HepG2 (cell line): ENCODE measurements at regions not wholly inside any gene's neighbourhood (a gene's known extent, or its start where the extent isn't known, plus 50 kb on each side); places are given as distances from the start of the nearest gene placed in this dataset.

ENCODE experiments used
- ADNP ChIP-seq: sonication (generic); formaldehyde crosslinking; IDR thresholded peaks from 2 replicates; pipeline ENCODE4 v1.4.0; 2020; ENCODE audit warnings: missing genetic modification reagents
- CAMTA2 ChIP-seq: sonication (generic); formaldehyde crosslinking; IDR thresholded peaks from 2 replicates; pipeline ENCODE4 v1.4.0; 2020; ENCODE audit warnings: mild to moderate bottlenecking, missing genetic modification reagents, borderline replicate concordance
- JUND ChIP-seq: sonication (generic); formaldehyde crosslinking; IDR thresholded peaks from 2 replicates; pipeline ENCODE4 v1.8.0; 2022; ENCODE audit warnings: mild to moderate bottlenecking, missing genetic modification reagents
- LBX2 ChIP-seq: sonication (generic); formaldehyde crosslinking; IDR thresholded peaks from 2 replicates; pipeline ENCODE4 v1.5.0; 2020; ENCODE audit warnings: missing genetic modification reagents, mild to moderate bottlenecking, borderline replicate concordance
- MIXL1 ChIP-seq: IDR thresholded peaks from 2 replicates; pipeline ENCODE4 v1.6.1; 2016
- MXD4 ChIP-seq: IDR thresholded peaks from 2 replicates; pipeline ENCODE4 v1.6.1; 2016; ENCODE audit warnings: mild to moderate bottlenecking, missing biosample characterization, missing genetic modification reagents
- NFE2 ChIP-seq: sonication (generic); formaldehyde crosslinking; IDR thresholded peaks from 2 replicates; pipeline ENCODE4 v1.4.0; 2020; ENCODE audit warnings: missing genetic modification reagents
- NR1H2 ChIP-seq: sonication (generic); formaldehyde crosslinking; IDR thresholded peaks from 2 replicates; pipeline ENCODE4 v1.8.1; 2022; ENCODE audit warnings: low read depth, missing genetic modification reagents, borderline replicate concordance
- NR2F1 ChIP-seq, 2 experiments: fragments of 450-650 bp in 1 of 2; formaldehyde crosslinking in 1 of 2; IDR thresholded peaks; 2 replicates each; pipeline versions ENCODE4 v1.5.0 to v1.6.1; 2016 to 2020; ENCODE audit warnings: mild to moderate bottlenecking in 1 of 2, missing compliant biosample characterization in 1 of 2, missing genetic modification reagents in 1 of 2, moderate library complexity in 1 of 2
- PAX8 ChIP-seq: sonication (generic); formaldehyde crosslinking; IDR thresholded peaks from 2 replicates; pipeline ENCODE4 v1.8.0; 2022; ENCODE audit warnings: mild to moderate bottlenecking, missing genetic modification reagents, borderline replicate concordance
- RXRB ChIP-seq: IDR thresholded peaks from 2 replicates; pipeline ENCODE4 v1.6.1; 2016; ENCODE audit warnings: borderline replicate concordance, missing genetic modification reagents, missing compliant biosample characterization
- SP1 ChIP-seq, 2 experiments: fragments of 450-650 bp in 1 of 2; sonication (generic) in 1 of 2; formaldehyde crosslinking in 1 of 2; IDR thresholded peaks; 2 replicates each; pipeline versions ENCODE4 v1.4.0 to v1.6.1; 2016 to 2020; ENCODE audit warnings: missing genetic modification reagents in 1 of 2
- SP4 ChIP-seq: sonication (generic); formaldehyde crosslinking; IDR thresholded peaks from 2 replicates; pipeline ENCODE4 v1.8.1; 2023; ENCODE audit warnings: mild to moderate bottlenecking, missing genetic modification reagents
- SSRP1 ChIP-seq: IDR thresholded peaks from 2 replicates; pipeline ENCODE4 v1.6.1; 2016; ENCODE audit warnings: control low read depth
- SYNCRIP ChIP-seq: fragments of 200-400 bp; formaldehyde crosslinking; IDR thresholded peaks from 2 replicates; pipeline ENCODE4 v1.6.1; 2018; ENCODE audit warnings: mild to moderate bottlenecking, low read depth, low read length; ENCODE audit not compliant: insufficient read depth
- TP53 ChIP-seq: sonication (generic); formaldehyde crosslinking; conservative IDR thresholded peaks from 2 replicates; pipeline ENCODE4 v1.4.0; 2020; ENCODE audit warnings: missing genetic modification reagents
- ZHX2 ChIP-seq, 2 experiments: sonication (generic) in 1 of 2; formaldehyde crosslinking in 1 of 2; IDR thresholded peaks; 2 replicates each; pipeline versions ENCODE4 v1.6.1 to v1.9.0; 2014 to 2022; ENCODE audit warnings: antibody characterized with exemption in 1 of 2, borderline replicate concordance in 1 of 2, inconsistent platforms in 1 of 2, low read depth in 1 of 2, missing genetic modification reagents in 1 of 2
- ZNF510 ChIP-seq: sonication (generic); formaldehyde crosslinking; IDR thresholded peaks from 2 replicates; pipeline ENCODE4 v1.4.0; 2020; ENCODE audit warnings: low read depth, mild to moderate bottlenecking, missing genetic modification reagents
- ZNF572 ChIP-seq: sonication (generic); formaldehyde crosslinking; IDR thresholded peaks from 2 replicates; pipeline ENCODE4 v1.5.1; 2020; ENCODE audit warnings: mild to moderate bottlenecking, missing genetic modification reagents
- ZNF577 ChIP-seq: sonication (generic); formaldehyde crosslinking; IDR thresholded peaks from 2 replicates; pipeline ENCODE4 v1.4.0; 2020; ENCODE audit warnings: mild to moderate bottlenecking, low read depth, missing genetic modification reagents, borderline replicate concordance
- ZNF672 ChIP-seq: sonication (generic); formaldehyde crosslinking; IDR thresholded peaks from 2 replicates; pipeline ENCODE4 v1.8.1; 2022; ENCODE audit warnings: missing genetic modification reagents
- ZNF83 ChIP-seq: sonication (generic); formaldehyde crosslinking; IDR thresholded peaks from 2 replicates; pipeline ENCODE4 v1.4.0; 2020; ENCODE audit warnings: missing genetic modification reagents, mild to moderate bottlenecking, borderline replicate concordance

DNA sequence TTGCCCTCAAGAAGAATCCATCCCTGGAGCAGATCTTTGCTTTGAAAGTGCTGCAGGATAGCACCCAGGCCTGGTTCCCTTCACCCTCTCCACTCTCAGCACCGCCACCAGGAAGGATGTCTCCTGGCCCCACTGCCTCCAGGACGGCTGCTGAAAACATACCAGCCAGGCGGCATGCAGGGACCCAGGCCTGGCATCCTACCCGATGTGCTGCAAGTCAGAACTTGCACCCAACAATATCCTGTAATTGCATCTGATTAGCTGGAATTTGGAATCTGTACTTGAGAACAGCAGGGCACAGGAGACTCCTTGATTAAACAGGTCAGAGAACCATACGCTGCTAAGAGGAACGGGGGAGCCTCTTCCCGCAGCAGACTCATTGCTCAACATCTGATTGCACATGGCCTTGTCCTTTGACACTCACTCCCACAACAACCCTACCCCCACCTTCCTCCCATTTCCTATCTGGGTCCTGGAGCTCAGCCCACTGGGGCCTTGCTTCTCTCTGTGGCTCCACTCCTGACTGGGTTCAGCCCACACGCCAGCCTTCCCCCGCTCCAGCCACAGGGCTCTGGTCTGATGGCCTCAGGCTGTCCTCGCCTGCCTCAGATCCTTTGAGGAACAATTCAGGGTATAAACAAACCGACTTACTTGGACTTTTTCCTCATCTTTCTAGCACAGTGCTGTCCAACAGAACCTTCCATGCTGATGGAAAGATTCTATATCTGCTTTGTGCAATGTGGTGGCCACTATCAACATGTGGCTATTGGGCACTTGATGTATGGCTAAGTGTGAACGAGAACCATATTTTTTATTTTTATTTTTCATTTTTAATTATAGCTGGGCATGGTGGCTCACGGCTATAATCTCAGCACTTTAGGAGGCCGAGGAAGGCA, 78.0 kb downstream of the FGD2 start (continued):
- TF ChIP-seq ZHX2 (IDR thresholded peaks at IDR 0.05; ENCODE audit: low read depth) = no peak
- no peak; the same call in 1 of the 2 replicates for TF ChIP-seq ZHX2 (CRISPR knock-in tag; IDR thresholded peaks at IDR 0.05; ENCODE audit: borderline replicate concordance)
- 0 out of 2 replicates have a peak, but pooled peaks have one; percentile 20 for TF ChIP-seq NFE2
- TF ChIP-seq ZNF83 (CRISPR knock-in tag) = peak; percentile 94
- peak; percentile 99 for TF ChIP-seq RXRB
- peak; percentile 92; the same call in 1 of the 2 replicates for TF ChIP-seq ZNF572
- TF ChIP-seq LBX2 = peak; percentile 72; the same call in 1 of the 2 replicates
- TF ChIP-seq PAX8 (CRISPR knock-in tag) = peak; percentile 69; the same call in 1 of the 2 replicates
- peak; percentile 69; the same call in 1 of the 2 replicates for TF ChIP-seq ADNP (CRISPR knock-in tag)
- peak; percentile 79 for TF ChIP-seq JUND
- TF ChIP-seq CAMTA2 (CRISPR knock-in tag) = peak; percentile 54; the same call in 1 of the 2 replicates
- TF ChIP-seq ZNF577 = no peak
- peak; percentile 96 for TF ChIP-seq TP53
- TF ChIP-seq SYNCRIP = no peak
- peak; percentile 77 for TF ChIP-seq SP4 (CRISPR knock-in tag)
- TF ChIP-seq MIXL1 (CRISPR knock-in tag) = peak; percentile 99
- peak; percentile 94 to 96 for TF ChIP-seq NR2F1 (CRISPR knock-in tag; IDR thresholded peaks at IDR 0.05)
- TF ChIP-seq SP1 (IDR thresholded peaks at IDR 0.05) = no peak
- TF ChIP-seq SP1 (CRISPR knock-in tag; IDR thresholded peaks at IDR 0.05) = peak; percentile 44
- TF ChIP-seq NR1H2 = no peak; the same call in 1 of the 2 replicates
- TF ChIP-seq MXD4 (CRISPR knock-in tag) = peak; percentile 92
- no peak for TF ChIP-seq ZNF672
- TF ChIP-seq ZNF510 (CRISPR knock-in tag) = peak; percentile 99
- peak; percentile 66; the same call in 1 of the 2 replicates for TF ChIP-seq SSRP1 (CRISPR knock-in tag)
